SK-N-SH treated with all-trans-retinoic acid at 6 μM for 48 hours (cell line): ENCODE measurements at regions not wholly inside any gene's neighbourhood (a gene's known extent, or its start where the extent isn't known, plus 50 kb on each side); places are given as distances from the start of the nearest gene placed in this dataset.

Experiments used
- ARNTL ChIP-seq: fragments of 450-650 bp; formaldehyde crosslinking; IDR thresholded peaks from 2 replicates; pipeline ENCODE4 v1.5.0; 2020; ENCODE audit warnings: low read depth, mild to moderate bottlenecking, moderate library complexity, borderline replicate concordance
- ESRRG ChIP-seq: fragments of 250-450 bp; sonication (Bioruptor Pico); IDR thresholded peaks from 2 replicates; pipeline ENCODE4 v1.6.1; 2021; ENCODE audit warnings: mild to moderate bottlenecking
- ISL1 ChIP-seq: fragments of 250-450 bp; sonication (Bioruptor Pico); IDR thresholded peaks from 2 replicates; pipeline ENCODE4 v2.1.2; 2022; ENCODE audit warnings: mild to moderate bottlenecking, moderate library complexity
- OSR1 ChIP-seq: fragments of 250-450 bp; sonication (Bioruptor Pico); IDR thresholded peaks from 2 replicates; pipeline ENCODE4 v1.8.0; 2022; ENCODE audit warnings: moderate library complexity, mild to moderate bottlenecking, inconsistent platforms
- PATZ1 ChIP-seq: fragments of 250-450 bp; sonication (Bioruptor Pico); IDR thresholded peaks from 2 replicates; pipeline ENCODE4 v1.8.0; 2020; ENCODE audit warnings: mild to moderate bottlenecking, moderate library complexity, borderline replicate concordance
- ZFP3 ChIP-seq: fragments of 250-450 bp; sonication (Bioruptor Pico); IDR thresholded peaks from 2 replicates; pipeline ENCODE4 v1.5.0; 2020; ENCODE audit warnings: mild to moderate bottlenecking, moderate library complexity
- TF ChIP-seq, protein P1 (sequence below): fragments of 250-450 bp; sonication (Bioruptor Pico); IDR thresholded peaks from 2 replicates; pipeline ENCODE4 v1.5.1; 2021; ENCODE audit warnings: mild to moderate bottlenecking, moderate library complexity

- TF ChIP-seq ESRRG (no peak), OSR1 (CRISPR knock-in tag) (no peak), PATZ1 (no peak), ARNTL (CRISPR knock-in tag) (no peak), ISL1 (CRISPR knock-in tag) (no peak), ZFP3 (CRISPR knock-in tag) (no peak)
- TF ChIP-seq, protein P1, sequence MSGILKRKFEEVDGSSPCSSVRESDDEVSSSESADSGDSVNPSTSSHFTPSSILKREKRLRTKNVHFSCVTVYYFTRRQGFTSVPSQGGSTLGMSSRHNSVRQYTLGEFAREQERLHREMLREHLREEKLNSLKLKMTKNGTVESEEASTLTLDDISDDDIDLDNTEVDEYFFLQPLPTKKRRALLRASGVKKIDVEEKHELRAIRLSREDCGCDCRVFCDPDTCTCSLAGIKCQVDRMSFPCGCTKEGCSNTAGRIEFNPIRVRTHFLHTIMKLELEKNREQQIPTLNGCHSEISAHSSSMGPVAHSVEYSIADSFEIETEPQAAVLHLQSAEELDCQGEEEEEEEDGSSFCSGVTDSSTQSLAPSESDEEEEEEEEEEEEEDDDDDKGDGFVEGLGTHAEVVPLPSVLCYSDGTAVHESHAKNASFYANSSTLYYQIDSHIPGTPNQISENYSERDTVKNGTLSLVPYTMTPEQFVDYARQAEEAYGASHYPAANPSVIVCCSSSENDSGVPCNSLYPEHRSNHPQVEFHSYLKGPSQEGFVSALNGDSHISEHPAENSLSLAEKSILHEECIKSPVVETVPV (CRISPR knock-in tag), result no peak
These were observed 119.9 kb downstream of the SPATA31D1 start for GRCh38 chr9:82108474-82108873.
